HepG2 (cell line): ENCODE measurements at regions not wholly inside any gene's neighbourhood (a gene's known extent, or its start where the extent isn't known, plus 50 kb on each side); places are given as distances from the start of the nearest gene placed in this dataset.

ENCODE experiments used
- CHD4 ChIP-seq: fragments of 200-600 bp; sonication (generic); IDR thresholded peaks from 2 replicates; pipeline ENCODE4 v1.7.0; 2017; ENCODE audit warnings: mild to moderate bottlenecking, low read length, borderline replicate concordance
- IRF2 ChIP-seq: IDR thresholded peaks from 2 replicates; pipeline ENCODE4 v1.6.1; 2018; ENCODE audit warnings: missing genetic modification reagents, missing compliant biosample characterization
- KDM5A ChIP-seq: fragments of 200-600 bp; sonication (generic); IDR thresholded peaks from 2 replicates; pipeline ENCODE4 v1.7.0; 2018; ENCODE audit warnings: antibody characterized with exemption, mild to moderate bottlenecking, low read length, borderline replicate concordance
- THAP8 ChIP-seq: sonication (generic); formaldehyde crosslinking; IDR thresholded peaks from 2 replicates; pipeline ENCODE4 v1.5.1; 2020; ENCODE audit warnings: missing genetic modification reagents, mild to moderate bottlenecking, borderline replicate concordance
- THYN1 ChIP-seq: sonication (generic); formaldehyde crosslinking; IDR thresholded peaks from 2 replicates; pipeline ENCODE4 v1.8.1; 2023; ENCODE audit warnings: low read depth, mild to moderate bottlenecking, moderate library complexity, missing genetic modification reagents, borderline replicate concordance
- ZFX ChIP-seq: sonication (generic); formaldehyde crosslinking; IDR thresholded peaks from 2 replicates; pipeline ENCODE4 v1.4.0; 2020; ENCODE audit warnings: mild to moderate bottlenecking, low read depth, missing genetic modification reagents, moderate library complexity
- ZNF260 ChIP-seq: sonication (generic); formaldehyde crosslinking; IDR thresholded peaks from 2 replicates; pipeline ENCODE4 v1.4.0; 2020; ENCODE audit warnings: missing genetic modification reagents, low read depth, mild to moderate bottlenecking, borderline replicate concordance
- ZNF282 ChIP-seq: fragments of 450-650 bp; IDR thresholded peaks from 2 replicates; pipeline ENCODE4 v1.6.1; 2018; ENCODE audit not compliant: partially characterized antibody
- ZNF639 ChIP-seq: conservative IDR thresholded peaks from 2 replicates; pipeline ENCODE4 v1.6.1; 2018; ENCODE audit warnings: missing genetic modification reagents
- ZNF720 ChIP-seq: sonication (generic); formaldehyde crosslinking; IDR thresholded peaks from 2 replicates; pipeline ENCODE4 v1.4.0; 2020; ENCODE audit warnings: missing genetic modification reagents
- TF ChIP-seq, protein P1 (sequence below): sonication (generic); formaldehyde crosslinking; IDR thresholded peaks from 2 replicates; pipeline ENCODE4 v1.4.0; 2020; ENCODE audit warnings: mild to moderate bottlenecking, missing genetic modification reagents
- TF ChIP-seq, protein P2 (sequence below): sonication (generic); formaldehyde crosslinking; IDR thresholded peaks from 2 replicates; pipeline ENCODE4 v1.4.0; 2020; ENCODE audit warnings: missing genetic modification reagents, low read depth, mild to moderate bottlenecking, borderline replicate concordance

GRCh38 chr9:129479631-129480011, 141.3 kb downstream of the C9orf50 start (continued):
- TF ChIP-seq, protein P1, sequence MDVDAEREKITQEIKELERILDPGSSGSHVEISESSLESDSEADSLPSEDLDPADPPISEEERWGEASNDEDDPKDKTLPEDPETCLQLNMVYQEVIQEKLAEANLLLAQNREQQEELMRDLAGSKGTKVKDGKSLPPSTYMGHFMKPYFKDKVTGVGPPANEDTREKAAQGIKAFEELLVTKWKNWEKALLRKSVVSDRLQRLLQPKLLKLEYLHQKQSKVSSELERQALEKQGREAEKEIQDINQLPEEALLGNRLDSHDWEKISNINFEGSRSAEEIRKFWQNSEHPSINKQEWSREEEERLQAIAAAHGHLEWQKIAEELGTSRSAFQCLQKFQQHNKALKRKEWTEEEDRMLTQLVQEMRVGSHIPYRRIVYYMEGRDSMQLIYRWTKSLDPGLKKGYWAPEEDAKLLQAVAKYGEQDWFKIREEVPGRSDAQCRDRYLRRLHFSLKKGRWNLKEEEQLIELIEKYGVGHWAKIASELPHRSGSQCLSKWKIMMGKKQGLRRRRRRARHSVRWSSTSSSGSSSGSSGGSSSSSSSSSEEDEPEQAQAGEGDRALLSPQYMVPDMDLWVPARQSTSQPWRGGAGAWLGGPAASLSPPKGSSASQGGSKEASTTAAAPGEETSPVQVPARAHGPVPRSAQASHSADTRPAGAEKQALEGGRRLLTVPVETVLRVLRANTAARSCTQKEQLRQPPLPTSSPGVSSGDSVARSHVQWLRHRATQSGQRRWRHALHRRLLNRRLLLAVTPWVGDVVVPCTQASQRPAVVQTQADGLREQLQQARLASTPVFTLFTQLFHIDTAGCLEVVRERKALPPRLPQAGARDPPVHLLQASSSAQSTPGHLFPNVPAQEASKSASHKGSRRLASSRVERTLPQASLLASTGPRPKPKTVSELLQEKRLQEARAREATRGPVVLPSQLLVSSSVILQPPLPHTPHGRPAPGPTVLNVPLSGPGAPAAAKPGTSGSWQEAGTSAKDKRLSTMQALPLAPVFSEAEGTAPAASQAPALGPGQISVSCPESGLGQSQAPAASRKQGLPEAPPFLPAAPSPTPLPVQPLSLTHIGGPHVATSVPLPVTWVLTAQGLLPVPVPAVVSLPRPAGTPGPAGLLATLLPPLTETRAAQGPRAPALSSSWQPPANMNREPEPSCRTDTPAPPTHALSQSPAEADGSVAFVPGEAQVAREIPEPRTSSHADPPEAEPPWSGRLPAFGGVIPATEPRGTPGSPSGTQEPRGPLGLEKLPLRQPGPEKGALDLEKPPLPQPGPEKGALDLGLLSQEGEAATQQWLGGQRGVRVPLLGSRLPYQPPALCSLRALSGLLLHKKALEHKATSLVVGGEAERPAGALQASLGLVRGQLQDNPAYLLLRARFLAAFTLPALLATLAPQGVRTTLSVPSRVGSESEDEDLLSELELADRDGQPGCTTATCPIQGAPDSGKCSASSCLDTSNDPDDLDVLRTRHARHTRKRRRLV (CRISPR knock-in tag) = no peak
- no peak for TF ChIP-seq THAP8 (CRISPR knock-in tag)
- TF ChIP-seq ZNF282 = no peak
- TF ChIP-seq, protein P2, sequence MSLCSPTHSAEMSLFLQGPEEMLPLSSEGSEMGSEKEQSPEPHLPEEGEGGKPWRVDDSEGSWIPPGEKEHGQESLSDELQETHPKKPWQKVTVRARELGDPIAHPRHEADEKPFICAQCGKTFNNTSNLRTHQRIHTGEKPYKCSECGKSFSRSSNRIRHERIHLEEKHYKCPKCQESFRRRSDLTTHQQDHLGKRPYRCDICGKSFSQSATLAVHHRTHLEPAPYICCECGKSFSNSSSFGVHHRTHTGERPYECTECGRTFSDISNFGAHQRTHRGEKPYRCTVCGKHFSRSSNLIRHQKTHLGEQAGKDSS (CRISPR knock-in tag) = no peak
- no peak for TF ChIP-seq ZNF639 (CRISPR knock-in tag)
- peak; percentile 0; the same call in 1 of the 2 replicates for TF ChIP-seq ZFX (CRISPR knock-in tag)
- peak; percentile 30; the same call in 1 of the 2 replicates for TF ChIP-seq CHD4
- TF ChIP-seq IRF2 (CRISPR knock-in tag) = 0 out of 2 replicates have a peak, but pooled peaks have one; percentile 6
- no peak for TF ChIP-seq ZNF720 (CRISPR knock-in tag)
- TF ChIP-seq THYN1 (CRISPR knock-in tag) = no peak
- no peak for TF ChIP-seq KDM5A
- no peak for TF ChIP-seq ZNF260 (CRISPR knock-in tag)
